ENCODE measurements at regions not wholly inside any gene's neighbourhood (a gene's known extent, or its start where the extent isn't known, plus 50 kb on each side); places are given as distances from the start of the nearest gene placed in this dataset.

DNA sequence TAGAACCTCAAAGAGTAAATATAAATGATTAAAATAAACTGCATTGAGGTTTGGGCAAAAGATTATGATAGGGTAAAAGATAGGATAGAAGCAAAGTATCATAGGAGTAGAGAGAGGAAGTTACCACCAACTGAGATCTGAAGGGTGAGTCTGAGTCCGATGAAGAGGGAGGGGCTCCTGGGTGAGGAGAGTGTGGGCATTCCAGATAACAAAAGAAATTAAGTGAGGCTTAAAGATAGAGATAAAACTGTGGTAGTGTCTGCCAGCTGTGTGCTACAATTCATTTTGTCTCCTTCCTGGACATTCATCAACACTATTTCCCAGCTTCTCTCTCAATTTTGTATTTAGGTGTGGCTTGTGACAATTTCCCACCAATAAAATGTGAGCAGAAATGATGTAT, 343.0 kb upstream of the PLSCR5 start:
- Histone ChIP-seq H3K36me3 (ENCODE audit: insufficient read depth) (no peaks in the 10 kb centered on the region), H3F3A (replicated peaks; ENCODE audit: low read depth) (no peaks in the 10 kb centered on the region), H3K9me2 (ENCODE audit: insufficient read depth) (no peaks in the 10 kb centered on the region), H2AFZ (no peak overlapping the region), H3K4me3 (no peak overlapping the region), H3K4me1 (ENCODE audit: insufficient read depth) (no peaks in the 10 kb centered on the region), H3K27ac (ENCODE audit: low read depth) (no peak overlapping the region), H4K20me1 (replicated peaks; ENCODE audit: insufficient read depth) (no peaks in the 10 kb centered on the region), H3K79me2 (replicated peaks; ENCODE audit: insufficient read depth) (no peaks in the 10 kb centered on the region), H3K4me2 (no peak overlapping the region), H3K27me3 (ENCODE audit: insufficient read depth) (no peaks in the 10 kb centered on the region)
- H3K27ac Mint-ChIP-seq: no peak overlapping the region
- no peaks in the 10 kb centered on the region for H3K27me3 Mint-ChIP-seq (ENCODE audit: insufficient read depth, low read depth, poor library complexity)
- no peak for DNase-seq (ENCODE audit: low spot score)
- H3K4me3 Mint-ChIP-seq: no peak overlapping the region
- no peaks in the 10 kb centered on the region for H3K4me1 Mint-ChIP-seq
- TF ChIP-seq, protein P1, sequence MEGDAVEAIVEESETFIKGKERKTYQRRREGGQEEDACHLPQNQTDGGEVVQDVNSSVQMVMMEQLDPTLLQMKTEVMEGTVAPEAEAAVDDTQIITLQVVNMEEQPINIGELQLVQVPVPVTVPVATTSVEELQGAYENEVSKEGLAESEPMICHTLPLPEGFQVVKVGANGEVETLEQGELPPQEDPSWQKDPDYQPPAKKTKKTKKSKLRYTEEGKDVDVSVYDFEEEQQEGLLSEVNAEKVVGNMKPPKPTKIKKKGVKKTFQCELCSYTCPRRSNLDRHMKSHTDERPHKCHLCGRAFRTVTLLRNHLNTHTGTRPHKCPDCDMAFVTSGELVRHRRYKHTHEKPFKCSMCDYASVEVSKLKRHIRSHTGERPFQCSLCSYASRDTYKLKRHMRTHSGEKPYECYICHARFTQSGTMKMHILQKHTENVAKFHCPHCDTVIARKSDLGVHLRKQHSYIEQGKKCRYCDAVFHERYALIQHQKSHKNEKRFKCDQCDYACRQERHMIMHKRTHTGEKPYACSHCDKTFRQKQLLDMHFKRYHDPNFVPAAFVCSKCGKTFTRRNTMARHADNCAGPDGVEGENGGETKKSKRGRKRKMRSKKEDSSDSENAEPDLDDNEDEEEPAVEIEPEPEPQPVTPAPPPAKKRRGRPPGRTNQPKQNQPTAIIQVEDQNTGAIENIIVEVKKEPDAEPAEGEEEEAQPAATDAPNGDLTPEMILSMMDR (conservative IDR thresholded peaks at IDR 0.05; ENCODE audit: low read depth in 2 of 2): no peak
- TF ChIP-seq, protein P2, sequence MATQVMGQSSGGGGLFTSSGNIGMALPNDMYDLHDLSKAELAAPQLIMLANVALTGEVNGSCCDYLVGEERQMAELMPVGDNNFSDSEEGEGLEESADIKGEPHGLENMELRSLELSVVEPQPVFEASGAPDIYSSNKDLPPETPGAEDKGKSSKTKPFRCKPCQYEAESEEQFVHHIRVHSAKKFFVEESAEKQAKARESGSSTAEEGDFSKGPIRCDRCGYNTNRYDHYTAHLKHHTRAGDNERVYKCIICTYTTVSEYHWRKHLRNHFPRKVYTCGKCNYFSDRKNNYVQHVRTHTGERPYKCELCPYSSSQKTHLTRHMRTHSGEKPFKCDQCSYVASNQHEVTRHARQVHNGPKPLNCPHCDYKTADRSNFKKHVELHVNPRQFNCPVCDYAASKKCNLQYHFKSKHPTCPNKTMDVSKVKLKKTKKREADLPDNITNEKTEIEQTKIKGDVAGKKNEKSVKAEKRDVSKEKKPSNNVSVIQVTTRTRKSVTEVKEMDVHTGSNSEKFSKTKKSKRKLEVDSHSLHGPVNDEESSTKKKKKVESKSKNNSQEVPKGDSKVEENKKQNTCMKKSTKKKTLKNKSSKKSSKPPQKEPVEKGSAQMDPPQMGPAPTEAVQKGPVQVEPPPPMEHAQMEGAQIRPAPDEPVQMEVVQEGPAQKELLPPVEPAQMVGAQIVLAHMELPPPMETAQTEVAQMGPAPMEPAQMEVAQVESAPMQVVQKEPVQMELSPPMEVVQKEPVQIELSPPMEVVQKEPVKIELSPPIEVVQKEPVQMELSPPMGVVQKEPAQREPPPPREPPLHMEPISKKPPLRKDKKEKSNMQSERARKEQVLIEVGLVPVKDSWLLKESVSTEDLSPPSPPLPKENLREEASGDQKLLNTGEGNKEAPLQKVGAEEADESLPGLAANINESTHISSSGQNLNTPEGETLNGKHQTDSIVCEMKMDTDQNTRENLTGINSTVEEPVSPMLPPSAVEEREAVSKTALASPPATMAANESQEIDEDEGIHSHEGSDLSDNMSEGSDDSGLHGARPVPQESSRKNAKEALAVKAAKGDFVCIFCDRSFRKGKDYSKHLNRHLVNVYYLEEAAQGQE (IDR thresholded peaks at IDR 0.05; ENCODE audit: unreplicated experiment): no peak
- TF ChIP-seq POLR2AphosphoS5 (IDR thresholded peaks at IDR 0.05; ENCODE audit: low read depth) (no peak), JUNB (IDR thresholded peaks at IDR 0.05; ENCODE audit: unreplicated experiment) (no peak), EZH2phosphoT487 (IDR thresholded peaks at IDR 0.05; ENCODE audit: unreplicated experiment) (no peak), STAT1 (IDR thresholded peaks at IDR 0.05; ENCODE audit: unreplicated experiment) (no peak), ZNF114 (CRISPR knock-in tag; IDR thresholded peaks at IDR 0.05) (no peak), NANOG (IDR thresholded peaks at IDR 0.05; ENCODE audit: borderline replicate concordance) (no peak), EZH2 (IDR thresholded peaks at IDR 0.05; ENCODE audit: low read depth, unreplicated experiment) (no peak), CREB1 (CRISPR knock-in tag; IDR thresholded peaks at IDR 0.05; ENCODE audit: low read depth) (no peak), ZNF331 (CRISPR knock-in tag; IDR thresholded peaks at IDR 0.05; ENCODE audit: low read depth) (no peak)
- TF ChIP-seq, protein P3, sequence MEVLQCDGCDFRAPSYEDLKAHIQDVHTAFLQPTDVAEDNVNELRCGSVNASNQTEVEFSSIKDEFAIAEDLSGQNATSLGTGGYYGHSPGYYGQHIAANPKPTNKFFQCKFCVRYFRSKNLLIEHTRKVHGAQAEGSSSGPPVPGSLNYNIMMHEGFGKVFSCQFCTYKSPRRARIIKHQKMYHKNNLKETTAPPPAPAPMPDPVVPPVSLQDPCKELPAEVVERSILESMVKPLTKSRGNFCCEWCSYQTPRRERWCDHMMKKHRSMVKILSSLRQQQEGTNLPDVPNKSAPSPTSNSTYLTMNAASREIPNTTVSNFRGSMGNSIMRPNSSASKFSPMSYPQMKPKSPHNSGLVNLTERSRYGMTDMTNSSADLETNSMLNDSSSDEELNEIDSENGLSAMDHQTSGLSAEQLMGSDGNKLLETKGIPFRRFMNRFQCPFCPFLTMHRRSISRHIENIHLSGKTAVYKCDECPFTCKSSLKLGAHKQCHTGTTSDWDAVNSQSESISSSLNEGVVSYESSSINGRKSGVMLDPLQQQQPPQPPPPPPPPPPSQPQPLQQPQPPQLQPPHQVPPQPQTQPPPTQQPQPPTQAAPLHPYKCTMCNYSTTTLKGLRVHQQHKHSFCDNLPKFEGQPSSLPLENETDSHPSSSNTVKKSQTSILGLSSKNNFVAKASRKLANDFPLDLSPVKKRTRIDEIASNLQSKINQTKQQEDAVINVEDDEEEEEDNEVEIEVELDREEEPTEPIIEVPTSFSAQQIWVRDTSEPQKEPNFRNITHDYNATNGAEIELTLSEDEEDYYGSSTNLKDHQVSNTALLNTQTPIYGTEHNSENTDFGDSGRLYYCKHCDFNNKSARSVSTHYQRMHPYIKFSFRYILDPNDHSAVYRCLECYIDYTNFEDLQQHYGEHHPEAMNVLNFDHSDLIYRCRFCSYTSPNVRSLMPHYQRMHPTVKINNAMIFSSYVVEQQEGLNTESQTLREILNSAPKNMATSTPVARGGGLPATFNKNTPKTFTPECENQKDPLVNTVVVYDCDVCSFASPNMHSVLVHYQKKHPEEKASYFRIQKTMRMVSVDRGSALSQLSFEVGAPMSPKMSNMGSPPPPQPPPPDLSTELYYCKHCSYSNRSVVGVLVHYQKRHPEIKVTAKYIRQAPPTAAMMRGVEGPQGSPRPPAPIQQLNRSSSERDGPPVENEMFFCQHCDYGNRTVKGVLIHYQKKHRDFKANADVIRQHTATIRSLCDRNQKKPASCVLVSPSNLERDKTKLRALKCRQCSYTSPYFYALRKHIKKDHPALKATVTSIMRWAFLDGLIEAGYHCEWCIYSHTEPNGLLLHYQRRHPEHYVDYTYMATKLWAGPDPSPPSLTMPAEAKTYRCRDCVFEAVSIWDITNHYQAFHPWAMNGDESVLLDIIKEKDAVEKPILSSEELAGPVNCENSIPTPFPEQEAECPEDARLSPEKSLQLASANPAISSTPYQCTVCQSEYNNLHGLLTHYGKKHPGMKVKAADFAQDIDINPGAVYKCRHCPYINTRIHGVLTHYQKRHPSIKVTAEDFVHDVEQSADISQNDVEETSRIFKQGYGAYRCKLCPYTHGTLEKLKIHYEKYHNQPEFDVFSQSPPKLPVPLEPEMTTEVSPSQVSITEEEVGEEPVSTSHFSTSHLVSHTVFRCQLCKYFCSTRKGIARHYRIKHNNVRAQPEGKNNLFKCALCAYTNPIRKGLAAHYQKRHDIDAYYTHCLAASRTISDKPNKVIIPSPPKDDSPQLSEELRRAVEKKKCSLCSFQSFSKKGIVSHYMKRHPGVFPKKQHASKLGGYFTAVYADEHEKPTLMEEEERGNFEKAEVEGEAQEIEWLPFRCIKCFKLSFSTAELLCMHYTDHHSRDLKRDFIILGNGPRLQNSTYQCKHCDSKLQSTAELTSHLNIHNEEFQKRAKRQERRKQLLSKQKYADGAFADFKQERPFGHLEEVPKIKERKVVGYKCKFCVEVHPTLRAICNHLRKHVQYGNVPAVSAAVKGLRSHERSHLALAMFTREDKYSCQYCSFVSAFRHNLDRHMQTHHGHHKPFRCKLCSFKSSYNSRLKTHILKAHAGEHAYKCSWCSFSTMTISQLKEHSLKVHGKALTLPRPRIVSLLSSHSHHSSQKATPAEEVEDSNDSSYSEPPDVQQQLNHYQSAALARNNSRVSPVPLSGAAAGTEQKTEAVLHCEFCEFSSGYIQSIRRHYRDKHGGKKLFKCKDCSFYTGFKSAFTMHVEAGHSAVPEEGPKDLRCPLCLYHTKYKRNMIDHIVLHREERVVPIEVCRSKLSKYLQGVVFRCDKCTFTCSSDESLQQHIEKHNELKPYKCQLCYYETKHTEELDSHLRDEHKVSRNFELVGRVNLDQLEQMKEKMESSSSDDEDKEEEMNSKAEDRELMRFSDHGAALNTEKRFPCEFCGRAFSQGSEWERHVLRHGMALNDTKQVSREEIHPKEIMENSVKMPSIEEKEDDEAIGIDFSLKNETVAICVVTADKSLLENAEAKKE (CRISPR knock-in tag; IDR thresholded peaks at IDR 0.05): no peak
- TF ChIP-seq, protein P4, sequence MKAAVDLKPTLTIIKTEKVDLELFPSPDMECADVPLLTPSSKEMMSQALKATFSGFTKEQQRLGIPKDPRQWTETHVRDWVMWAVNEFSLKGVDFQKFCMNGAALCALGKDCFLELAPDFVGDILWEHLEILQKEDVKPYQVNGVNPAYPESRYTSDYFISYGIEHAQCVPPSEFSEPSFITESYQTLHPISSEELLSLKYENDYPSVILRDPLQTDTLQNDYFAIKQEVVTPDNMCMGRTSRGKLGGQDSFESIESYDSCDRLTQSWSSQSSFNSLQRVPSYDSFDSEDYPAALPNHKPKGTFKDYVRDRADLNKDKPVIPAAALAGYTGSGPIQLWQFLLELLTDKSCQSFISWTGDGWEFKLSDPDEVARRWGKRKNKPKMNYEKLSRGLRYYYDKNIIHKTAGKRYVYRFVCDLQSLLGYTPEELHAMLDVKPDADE (IDR thresholded peaks at IDR 0.05): no peak
- ATAC-seq: no peak
- H3K36me3 Mint-ChIP-seq (ENCODE audit: low read depth): no peaks in the 10 kb centered on the region
- H3K9me3 Mint-ChIP-seq: no peaks in the 10 kb centered on the region; the same call in 2 of the 3 replicates
